IMR-90 (cell line): ENCODE measurements at regions not wholly inside any gene's neighbourhood (a gene's known extent, or its start where the extent isn't known, plus 50 kb on each side); places are given as distances from the start of the nearest gene placed in this dataset.

Experiments used
- ATAC-seq: fragments of 200-7000 bp; cut with Tn5 transposase; 2 replicates; pipeline ENCODE4 v1.9.1; 2020; ENCODE audit warnings: low read depth, mild to moderate bottlenecking, moderate library complexity
- BruUV-seq: library from RNA; stranded (reverse); fragments of 400-500 nt; replicated peaks from 2 replicates; lab custom pipeline; 2021; lab: Mats Ljungman, UMichigan
- CTCF ChIA-PET: fragments of 300-600 bp; formaldehyde crosslinking; extraction: SDS; loops from one replicate; lab custom pipeline; 2021; ENCODE audit warnings: antibody characterized with exemption; lab: Yijun Ruan, JAX
- POLR2A ChIA-PET: fragments of 300-600 bp; sonication (Branson Sonifier 250); formaldehyde crosslinking; loops from one replicate; lab custom pipeline; 2022; ENCODE audit warnings: antibody characterized with exemption; ENCODE audit not compliant: unreplicated experiment; lab: Charles Lee
- DNase-seq: peaks from one replicate; pipeline ENCODE4 v3.0.0; 2013
- H2AFZ ChIP-seq: replicated peaks from 2 replicates; pipeline ENCODE3; 2013; ENCODE audit warnings: low read length, mild to moderate bottlenecking; ENCODE audit not compliant: poor library complexity
- H2AK5ac ChIP-seq: 2 replicates; pipeline ENCODE4 v1.6.1; 2013; ENCODE audit warnings: low read depth, low read length, inconsistent platforms
- H2AK9ac ChIP-seq: replicated peaks from 2 replicates; pipeline ENCODE3; 2013; ENCODE audit warnings: mild to moderate bottlenecking, low read depth, low read length, moderate library complexity; ENCODE audit not compliant: poor library complexity
- H2BK120ac ChIP-seq: 2 replicates; pipeline ENCODE4 v1.6.1; 2013; ENCODE audit warnings: low read depth, low read length, inconsistent platforms
- H2BK15ac ChIP-seq: 3 replicates; pipeline ENCODE4 v1.6.1; 2013; ENCODE audit warnings: low read depth, low read length, inconsistent platforms
- H2BK20ac ChIP-seq: 2 replicates; pipeline ENCODE4 v1.6.1; 2013; ENCODE audit warnings: low read depth, mild to moderate bottlenecking, inconsistent platforms, low read length, moderate library complexity
- H2BK5ac ChIP-seq: 2 replicates; pipeline ENCODE4 v1.6.1; 2013; ENCODE audit warnings: mild to moderate bottlenecking, low read depth, low read length, inconsistent platforms; ENCODE audit not compliant: poor library complexity, severe bottlenecking
- H3K14ac ChIP-seq: replicated peaks from 2 replicates; pipeline ENCODE4 v1.6.1; 2013; ENCODE audit warnings: low read depth, low read length, inconsistent platforms
- H3K18ac ChIP-seq: 2 replicates; pipeline ENCODE4 v1.6.1; 2013; ENCODE audit warnings: low read depth, low read length, control low read depth
- H3K23ac ChIP-seq: 2 replicates; pipeline ENCODE4 v1.6.1; 2013; ENCODE audit warnings: low read depth, low read length, inconsistent platforms
- H3K27ac ChIP-seq: 2 replicates; pipeline ENCODE4 v1.5.1; 2013; ENCODE audit warnings: mild to moderate bottlenecking, control low read depth, low read length; ENCODE audit not compliant: insufficient read depth
- H3K27me3 ChIP-seq: 2 replicates; pipeline ENCODE4 v1.6.1; 2013; ENCODE audit warnings: low read length; ENCODE audit not compliant: control insufficient read depth, insufficient read depth
- H3K36me3 ChIP-seq: 2 replicates; pipeline ENCODE4 v1.6.1; 2013; ENCODE audit warnings: low read length, mixed read lengths; ENCODE audit not compliant: control insufficient read depth, insufficient read depth
- H3K4ac ChIP-seq: 2 replicates; pipeline ENCODE4 v1.6.1; 2013; ENCODE audit warnings: low read depth, low read length, inconsistent platforms
- H3K4me1 ChIP-seq: 2 replicates; pipeline ENCODE4 v1.6.1; 2013; ENCODE audit warnings: low read length, mixed read lengths; ENCODE audit not compliant: control insufficient read depth, insufficient read depth
- H3K4me2 ChIP-seq: 2 replicates; pipeline ENCODE4 v1.6.1; 2013; ENCODE audit warnings: low read depth, mild to moderate bottlenecking, control low read depth, low read length, moderate library complexity
- H3K4me3 ChIP-seq: 2 replicates; pipeline ENCODE4 v1.5.1; 2013; ENCODE audit warnings: low read depth, mild to moderate bottlenecking, control low read depth, low read length, moderate library complexity; ENCODE audit not compliant: insufficient read depth
- H3K56ac ChIP-seq: 2 replicates; pipeline ENCODE4 v1.6.1; 2013; ENCODE audit warnings: low read length, inconsistent platforms; ENCODE audit not compliant: insufficient read depth; ENCODE audit errors: extremely low read depth
- H3K79me1 ChIP-seq, 2 experiments: 2 replicates each; pipeline ENCODE4 v1.6.1; 2013; ENCODE audit warnings: low read length in 2 of 2, inconsistent platforms in 1 of 2, low read depth in 1 of 2
- H3K9ac ChIP-seq: 2 replicates; pipeline ENCODE4 v1.6.1; 2013; ENCODE audit warnings: low read depth, low read length, control low read depth
- H3K9me1 ChIP-seq: 2 replicates; pipeline ENCODE4 v1.6.1; 2013; ENCODE audit warnings: low read length, inconsistent platforms; ENCODE audit not compliant: insufficient read depth
- H3K9me3 ChIP-seq: 2 replicates; pipeline ENCODE4 v1.6.1; 2013; ENCODE audit warnings: low read length; ENCODE audit not compliant: control insufficient read depth, insufficient read depth
- H4K20me1 ChIP-seq: 2 replicates; pipeline ENCODE4 v1.6.1; 2013; ENCODE audit warnings: low read length, inconsistent platforms; ENCODE audit not compliant: insufficient read depth
- H4K5ac ChIP-seq: 2 replicates; pipeline ENCODE4 v1.6.1; 2013; ENCODE audit warnings: mild to moderate bottlenecking, low read depth, low read length, control low read depth
- H4K8ac ChIP-seq, 2 experiments: 2 replicates each; pipeline ENCODE4 v1.6.1; 2013; ENCODE audit warnings: low read depth in 2 of 2, low read length in 2 of 2, control low read depth in 1 of 2, inconsistent platforms in 1 of 2
- H4K91ac ChIP-seq: 2 replicates; pipeline ENCODE4 v1.6.1; 2013; ENCODE audit warnings: low read depth, low read length, inconsistent platforms; ENCODE audit not compliant: insufficient read depth
- MXI1 ChIP-seq: IDR thresholded peaks from 2 replicates; pipeline ENCODE4 v1.6.1; 2012; ENCODE audit warnings: low read depth, mild to moderate bottlenecking, low read length, moderate library complexity, borderline replicate concordance
- POLR2A ChIP-seq: IDR thresholded peaks from 2 replicates; pipeline ENCODE4 v1.6.1; 2012; ENCODE audit warnings: mild to moderate bottlenecking, low read depth, low read length
- USF2 ChIP-seq: fragments of 150-350 bp; IDR thresholded peaks from 2 replicates; pipeline ENCODE4 v1.6.1; 2017; ENCODE audit warnings: mild to moderate bottlenecking, antibody characterized with exemption, low read length, low read depth
- WGBS, 2 experiments: methylation state at CpG; one replicate each; pipeline versions ENCODE4 v1.1.5 to v1.1.7; 2013; ENCODE audit warnings: missing lambda C conversion rate in 2 of 2; ENCODE audit not compliant: insufficient read length in 1 of 2; ENCODE audit errors: extremely low coverage in 2 of 2; 5-methylcytosine and 5-hydroxymethylcytosine counted together
- dilution Hi-C: fragments of 300-500 bp; cut with HindIII; formaldehyde crosslinking; loops from one replicate; pipeline ENCODE4 v1.14.3; 2018; ENCODE audit warnings: low sequenced_read_pairs; ENCODE audit not compliant: unreplicated experiment
- in situ Hi-C: fragments of 300-500 bp; cut with MboI; formaldehyde crosslinking; loops from 3 replicates; pipeline ENCODE4 v1.14.3; 2019; ENCODE audit warnings: low sequenced_read_pairs, inconsistent platforms, mixed read lengths
- intact Hi-C: fragments of 100-400 bp; cut with micrococcal nuclease; formaldehyde crosslinking; loops from 2 replicates; pipeline ENCODE4 v1.10.0; 2022
- TF ChIP-seq, protein P1 (sequence below): fragments of 150-350 bp; IDR thresholded peaks from 2 replicates; pipeline ENCODE4 v1.6.1; 2016; ENCODE audit warnings: low read depth, mild to moderate bottlenecking, low read length, moderate library complexity, borderline replicate concordance

GRCh38 chr3:19702416-19703078, 231.5 kb downstream of the EFHB start:
- Histone ChIP-seq H3K4me2 (no peak overlapping the region), H3K56ac (no peak overlapping the region), H2BK15ac (no peak overlapping the region), H3K9me3 (peaks cover 6% of the 10 kb centered on the region), H2BK20ac (no peak overlapping the region), H3K14ac (no peak overlapping the region), H2BK5ac (no peak overlapping the region), H3K27ac (no peak overlapping the region), H3K36me3 (no peaks in the 10 kb centered on the region), H3K9me1 (no peaks in the 10 kb centered on the region), H3K18ac (no peak overlapping the region), H3K79me1 (no peaks in the 10 kb centered on the region), H2BK120ac (no peak overlapping the region), H4K20me1 (no peaks in the 10 kb centered on the region), H2AK9ac (no peak overlapping the region), H2AK5ac (no peak overlapping the region), H3K4ac (no peak overlapping the region), H3K23ac (no peak overlapping the region), H2AFZ (no peak overlapping the region), H4K5ac (no peak overlapping the region), H4K91ac (no peak overlapping the region), H3K27me3 (no peaks in the 10 kb centered on the region), H4K8ac (no peak overlapping the region), H3K4me3 (no peak overlapping the region), H3K9ac (no peak overlapping the region), H3K4me1 (no peaks in the 10 kb centered on the region)
- intact Hi-C loops, result no loop called here
- in situ Hi-C loops, result no loop called here
- dilution Hi-C loops, result no loop called here
- TF ChIP-seq USF2 (no peak), POLR2A (no peak), MXI1 (no peak)
- TF ChIP-seq, protein P1, sequence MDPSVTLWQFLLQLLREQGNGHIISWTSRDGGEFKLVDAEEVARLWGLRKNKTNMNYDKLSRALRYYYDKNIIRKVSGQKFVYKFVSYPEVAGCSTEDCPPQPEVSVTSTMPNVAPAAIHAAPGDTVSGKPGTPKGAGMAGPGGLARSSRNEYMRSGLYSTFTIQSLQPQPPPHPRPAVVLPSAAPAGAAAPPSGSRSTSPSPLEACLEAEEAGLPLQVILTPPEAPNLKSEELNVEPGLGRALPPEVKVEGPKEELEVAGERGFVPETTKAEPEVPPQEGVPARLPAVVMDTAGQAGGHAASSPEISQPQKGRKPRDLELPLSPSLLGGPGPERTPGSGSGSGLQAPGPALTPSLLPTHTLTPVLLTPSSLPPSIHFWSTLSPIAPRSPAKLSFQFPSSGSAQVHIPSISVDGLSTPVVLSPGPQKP, result no peak
- no peak for ATAC-seq
- DNase-seq, result no peak
- 89% methylated on average over 27 of the region's 60 CpGs; no CpG with 5 or more reads in 1 of the 2 experiments for WGBS, 2 experiments
- BruUV-seq, result no TSS peak
- ChIA-PET CTCF (no interaction called here), POLR2A (no interaction called here)
